GM23338 (cell line): ENCODE measurements at regions not wholly inside any gene's neighbourhood (a gene's known extent, or its start where the extent isn't known, plus 50 kb on each side); places are given as distances from the start of the nearest gene placed in this dataset.

Source experiments
- ATAC-seq: fragments of 200-7000 bp; cut with Tn5 transposase; 3 replicates; pipeline ENCODE4 v1.9.1; 2020
- DNase-seq: peaks from one replicate; pipeline ENCODE4 v3.0.0-alpha.2; 2015; ENCODE audit warnings: low spot score
- H2AFZ ChIP-seq: fragments of 200-600 bp; sonication (generic); 2 replicates; pipeline ENCODE4 v1.8.0; 2016; ENCODE audit warnings: antibody characterized with exemption, mild to moderate bottlenecking, moderate library complexity
- H3F3A ChIP-seq: fragments of 200-600 bp; sonication (generic); replicated peaks from 2 replicates; pipeline ENCODE4 v1.8.0; 2017; ENCODE audit warnings: antibody characterized with exemption, mixed run types, low read depth
- H3K27ac ChIP-seq: fragments of 200-600 bp; sonication (generic); 2 replicates; pipeline ENCODE4 v1.6.1; 2016; ENCODE audit warnings: low read depth
- H3K27me3 ChIP-seq: fragments of 200-600 bp; sonication (generic); 2 replicates; pipeline ENCODE4 v1.8.0; 2016; ENCODE audit warnings: mild to moderate bottlenecking, mixed run types, moderate library complexity; ENCODE audit not compliant: insufficient read depth
- H3K36me3 ChIP-seq: fragments of 200-600 bp; sonication (generic); 2 replicates; pipeline ENCODE4 v1.8.0; 2016; ENCODE audit warnings: mild to moderate bottlenecking; ENCODE audit not compliant: insufficient read depth
- H3K4me1 ChIP-seq: fragments of 200-600 bp; sonication (generic); 2 replicates; pipeline ENCODE4 v1.8.0; 2016; ENCODE audit warnings: mild to moderate bottlenecking, moderate library complexity; ENCODE audit not compliant: insufficient read depth
- H3K4me2 ChIP-seq: fragments of 200-600 bp; sonication (generic); 2 replicates; pipeline ENCODE4 v1.7.1; 2017; ENCODE audit warnings: mixed run types
- H3K4me3 ChIP-seq: fragments of 200-600 bp; sonication (generic); 2 replicates; pipeline ENCODE4 v1.6.1; 2016; ENCODE audit warnings: mixed run types
- H3K79me2 ChIP-seq: fragments of 200-600 bp; sonication (generic); replicated peaks from 2 replicates; pipeline ENCODE4 v1.8.0; 2017; ENCODE audit warnings: mild to moderate bottlenecking; ENCODE audit not compliant: insufficient read depth
- H3K9me2 ChIP-seq: fragments of 200-600 bp; sonication (generic); 2 replicates; pipeline ENCODE4 v1.8.0; 2017; ENCODE audit not compliant: insufficient read depth
- H4K20me1 ChIP-seq: fragments of 200-600 bp; sonication (generic); replicated peaks from 2 replicates; pipeline ENCODE4 v1.8.0; 2017; ENCODE audit warnings: mild to moderate bottlenecking; ENCODE audit not compliant: insufficient read depth
- H3K27ac Mint-ChIP-seq: 2 replicates; pipeline ENCODE4 v1.8.0; 2020; ENCODE audit warnings: inconsistent platforms, mild to moderate bottlenecking, moderate library complexity, mixed read lengths
- H3K27me3 Mint-ChIP-seq: 3 replicates; pipeline ENCODE4 v1.8.0; 2022; ENCODE audit warnings: low read depth, mild to moderate bottlenecking, moderate library complexity, mixed read lengths, inconsistent platforms; ENCODE audit not compliant: insufficient read depth, poor library complexity
- H3K36me3 Mint-ChIP-seq: 3 replicates; pipeline ENCODE4 v1.8.0; 2021; ENCODE audit warnings: low read depth, mild to moderate bottlenecking, inconsistent platforms, moderate library complexity, mixed read lengths
- H3K4me1 Mint-ChIP-seq: 3 replicates; pipeline ENCODE4 v1.8.0; 2020; ENCODE audit warnings: mild to moderate bottlenecking, inconsistent platforms, mixed read lengths
- H3K4me3 Mint-ChIP-seq: 3 replicates; pipeline ENCODE4 v1.8.0; 2021; ENCODE audit warnings: moderate library complexity, mild to moderate bottlenecking, inconsistent platforms, mixed read lengths
- H3K9me3 Mint-ChIP-seq: 3 replicates; pipeline ENCODE4 v1.8.0; 2020; ENCODE audit warnings: moderate library complexity, mild to moderate bottlenecking, inconsistent platforms, mixed read lengths
- CREB1 ChIP-seq: fragments of 250-450 bp; sonication (Bioruptor Pico); IDR thresholded peaks from 2 replicates; pipeline ENCODE4 v1.5.0; 2020; ENCODE audit warnings: low read depth, mild to moderate bottlenecking, moderate library complexity
- CTCF ChIP-seq, 2 experiments: fragments of 200-600 bp in 1 of 2; sonication (generic) in 1 of 2; conservative IDR thresholded peaks; 2 replicates each; pipeline versions ENCODE4 v1.5.1 to v1.6.1; 2016 to 2017; ENCODE audit warnings: antibody characterized with exemption in 2 of 2, low read depth in 2 of 2, mild to moderate bottlenecking in 2 of 2, moderate library complexity in 1 of 2
- ETS1 ChIP-seq: IDR thresholded peaks from 2 replicates; pipeline ENCODE4 v1.6.1; 2016; ENCODE audit warnings: antibody characterized with exemption
- EZH2 ChIP-seq: fragments of 200-600 bp; sonication (generic); IDR thresholded peaks from one replicate; pipeline ENCODE4 v1.8.0; 2017; ENCODE audit warnings: antibody characterized with exemption, mild to moderate bottlenecking, low read depth; ENCODE audit not compliant: unreplicated experiment
- EZH2phosphoT487 ChIP-seq: fragments of 200-600 bp; sonication (generic); IDR thresholded peaks from one replicate; pipeline ENCODE4 v1.8.1; 2018; ENCODE audit warnings: antibody characterized with exemption; ENCODE audit not compliant: unreplicated experiment
- JUNB ChIP-seq: IDR thresholded peaks from one replicate; pipeline ENCODE4 v1.6.1; 2016; ENCODE audit warnings: antibody characterized with exemption; ENCODE audit not compliant: unreplicated experiment
- NANOG ChIP-seq: IDR thresholded peaks from 2 replicates; pipeline ENCODE4 v1.6.1; 2016; ENCODE audit warnings: antibody characterized with exemption, borderline replicate concordance
- POLR2AphosphoS5 ChIP-seq: IDR thresholded peaks from 2 replicates; pipeline ENCODE4 v1.6.1; 2016; ENCODE audit warnings: antibody characterized with exemption, low read depth
- REST ChIP-seq: IDR thresholded peaks from one replicate; pipeline ENCODE4 v1.6.1; 2018; ENCODE audit warnings: antibody characterized with exemption; ENCODE audit not compliant: unreplicated experiment
- STAT1 ChIP-seq: IDR thresholded peaks from one replicate; pipeline ENCODE4 v1.6.1; 2016; ENCODE audit warnings: antibody characterized with exemption; ENCODE audit not compliant: unreplicated experiment
- ZNF114 ChIP-seq: fragments of 250-450 bp; sonication (Bioruptor Pico); IDR thresholded peaks from 2 replicates; pipeline ENCODE4 v1.5.0; 2020; ENCODE audit warnings: mild to moderate bottlenecking, moderate library complexity
- ZNF331 ChIP-seq: fragments of 250-450 bp; sonication (Bioruptor Pico); IDR thresholded peaks from 2 replicates; pipeline ENCODE4 v1.5.0; 2020; ENCODE audit warnings: low read depth, mild to moderate bottlenecking, moderate library complexity
- ZNF462 ChIP-seq: fragments of 250-450 bp; sonication (Bioruptor Pico); IDR thresholded peaks from 2 replicates; pipeline ENCODE4 v1.5.0; 2020; ENCODE audit warnings: mild to moderate bottlenecking, moderate library complexity

GRCh38 chr3:166844329-166844728 is 535.8 kb downstream of the ZBBX start:
- Histone ChIP-seq H3K4me1 (no peaks in the 10 kb centered on the region), H3K9me2 (peaks cover 11% of the 10 kb centered on the region; the same call in 1 of the 2 replicates), H3K36me3 (no peaks in the 10 kb centered on the region), H3K27me3 (no peaks in the 10 kb centered on the region), H2AFZ (no peak overlapping the region), H4K20me1 (no peaks in the 10 kb centered on the region), H3K79me2 (no peaks in the 10 kb centered on the region), H3K27ac (no peak overlapping the region), H3F3A (no peaks in the 10 kb centered on the region), H3K4me2 (no peak overlapping the region), H3K4me3 (no peak overlapping the region)
- no peak overlapping the region for H3K4me3 Mint-ChIP-seq
- H3K9me3 Mint-ChIP-seq: peaks cover 3% of the 10 kb centered on the region; the same call in 1 of the 3 replicates
- DNase-seq: no peak
- TF ChIP-seq ETS1 (no peak), EZH2 (no peak), NANOG (no peak), ZNF331 (CRISPR knock-in tag) (no peak), POLR2AphosphoS5 (no peak), CTCF (conservative IDR thresholded peaks at IDR 0.05; ENCODE audit: low read depth in 2 of 2) (no peak), STAT1 (no peak), EZH2phosphoT487 (no peak), CREB1 (CRISPR knock-in tag) (no peak), ZNF114 (no peak), ZNF462 (CRISPR knock-in tag) (no peak), JUNB (no peak), REST (no peak)
- no peak overlapping the region for H3K27ac Mint-ChIP-seq
- H3K4me1 Mint-ChIP-seq: no peaks in the 10 kb centered on the region
- H3K36me3 Mint-ChIP-seq: no peaks in the 10 kb centered on the region
- no peaks in the 10 kb centered on the region for H3K27me3 Mint-ChIP-seq
- ATAC-seq: no peak
